ENCODE measurements at regions not wholly inside any gene's neighbourhood (a gene's known extent, or its start where the extent isn't known, plus 50 kb on each side); places are given as distances from the start of the nearest gene placed in this dataset.

GRCh38 chr2:239494578-239494977 lies 93.8 kb upstream of the HDAC4 start:
- TF ChIP-seq CTCF (IDR thresholded peaks at IDR 0.05) (no peak), POLR2A (IDR thresholded peaks at IDR 0.05) (no peak)
